HAP-1 (cell line): ENCODE measurements at regions not wholly inside any gene's neighbourhood (a gene's known extent, or its start where the extent isn't known, plus 50 kb on each side); places are given as distances from the start of the nearest gene placed in this dataset.

ENCODE experiments used
- DNase-seq, 2 experiments: peaks; one replicate each; pipeline ENCODE4 v3.0.0-alpha.2; 2016 to 2020; ENCODE audit warnings: low spot score in 2 of 2
- H3K27me3 ChIP-seq: fragments of 250-450 bp; sonication (Bioruptor Pico); 2 replicates; pipeline ENCODE4 v1.5.1; 2020; ENCODE audit warnings: low read depth, mild to moderate bottlenecking, moderate library complexity
- H3K36me3 ChIP-seq: fragments of 250-450 bp; sonication (Bioruptor Pico); replicated peaks from 2 replicates; pipeline ENCODE4 v1.5.1; 2020; ENCODE audit warnings: mild to moderate bottlenecking
- H3K4me1 ChIP-seq: fragments of 250-450 bp; sonication (Bioruptor Pico); 2 replicates; pipeline ENCODE4 v1.5.1; 2020; ENCODE audit warnings: mild to moderate bottlenecking
- H3K4me3 ChIP-seq: fragments of 250-450 bp; sonication (Bioruptor Pico); 2 replicates; pipeline ENCODE4 v1.5.1; 2020; ENCODE audit warnings: mild to moderate bottlenecking, moderate library complexity
- H3K9me3 ChIP-seq: fragments of 250-450 bp; sonication (Bioruptor Pico); 2 replicates; pipeline ENCODE4 v1.5.1; 2020; ENCODE audit warnings: mild to moderate bottlenecking, moderate library complexity
- in situ Hi-C: fragments of 300-500 bp; cut with MboI; formaldehyde crosslinking; loops from 3 replicates; pipeline ENCODE4 v1.14.3; 2020; ENCODE audit warnings: low sequenced_read_pairs, inconsistent platforms, mixed read lengths

DNA sequence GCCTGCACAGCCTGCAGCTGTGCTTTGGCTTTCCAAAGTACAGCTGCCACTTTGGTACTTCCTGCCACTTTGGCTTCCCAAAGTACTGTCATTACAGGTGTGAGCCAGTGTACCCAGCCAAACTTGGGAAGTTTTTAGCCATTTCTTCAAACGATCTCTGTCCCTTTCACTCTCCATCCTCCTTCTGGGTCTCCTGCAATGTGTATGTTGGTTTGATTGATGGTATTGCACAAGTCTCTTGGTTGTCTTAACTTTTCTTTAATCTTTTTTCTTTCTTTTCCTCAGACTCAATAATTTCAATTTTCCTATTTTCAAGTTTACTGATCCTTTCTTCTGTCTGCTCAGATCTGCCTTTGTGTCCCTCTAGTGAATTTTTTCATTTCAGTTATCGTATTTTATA is 99.3 kb upstream of the CFAP20DC start:
- no peaks in the 10 kb centered on the region for H3K36me3 ChIP-seq
- H3K4me1 ChIP-seq: no peaks in the 10 kb centered on the region
- H3K9me3 ChIP-seq: no peaks in the 10 kb centered on the region
- no peak overlapping the region for H3K4me3 ChIP-seq
- no peaks in the 10 kb centered on the region for H3K27me3 ChIP-seq
- in situ Hi-C loops: no loop called here
- no peak for DNase-seq

DNA sequence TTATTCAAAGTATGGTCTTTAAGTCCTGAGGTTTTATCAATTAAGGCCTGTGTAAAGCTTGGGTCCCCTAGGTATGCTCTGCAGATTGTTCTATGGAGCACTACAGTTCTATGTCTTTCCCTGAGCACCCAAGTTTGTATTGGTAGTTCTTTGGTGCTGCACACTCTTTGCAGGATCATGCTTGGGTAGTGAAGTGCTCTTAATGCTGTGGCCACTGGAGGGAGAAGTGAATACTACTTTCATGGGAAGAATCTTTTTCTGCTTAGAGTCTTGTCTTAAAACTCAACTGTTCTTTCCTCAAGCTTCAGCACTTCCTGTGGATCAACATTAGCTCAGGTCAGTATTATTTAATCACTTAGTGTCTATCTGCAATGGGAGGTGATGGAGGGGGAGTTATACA is 93.6 kb upstream of the CFAP20DC start:
- in situ Hi-C loops: no loop called here
- no peaks in the 10 kb centered on the region for H3K4me1 ChIP-seq
- no peaks in the 10 kb centered on the region for H3K27me3 ChIP-seq
- no peaks in the 10 kb centered on the region for H3K36me3 ChIP-seq
- DNase-seq: no peak
- no peaks in the 10 kb centered on the region for H3K9me3 ChIP-seq
- H3K4me3 ChIP-seq: no peak overlapping the region

DNA sequence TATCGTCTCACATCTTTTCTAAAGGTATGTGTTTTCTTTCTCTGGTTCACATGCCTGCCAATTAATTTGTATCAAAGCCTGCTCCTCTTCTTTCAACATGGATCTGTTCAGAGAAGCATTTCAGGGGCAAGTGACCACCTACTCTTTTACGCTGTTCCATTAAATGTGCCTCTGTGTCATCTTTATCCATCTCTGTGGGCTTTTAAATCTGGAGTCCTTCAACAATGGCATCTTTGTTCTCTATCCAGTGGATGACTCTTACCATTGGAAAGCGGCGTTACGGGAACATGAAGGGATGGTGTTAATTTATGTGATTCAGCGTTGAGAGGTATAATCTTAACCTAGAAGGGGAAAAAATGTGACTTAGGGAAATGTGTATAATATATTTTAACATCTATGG is 92.7 kb upstream of the CFAP20DC start:
- Histone ChIP-seq H3K9me3 (no peaks in the 10 kb centered on the region), H3K4me3 (no peak overlapping the region), H3K4me1 (no peaks in the 10 kb centered on the region), H3K27me3 (no peaks in the 10 kb centered on the region), H3K36me3 (no peaks in the 10 kb centered on the region)
- in situ Hi-C loops: no loop called here
- DNase-seq: no peak

DNA sequence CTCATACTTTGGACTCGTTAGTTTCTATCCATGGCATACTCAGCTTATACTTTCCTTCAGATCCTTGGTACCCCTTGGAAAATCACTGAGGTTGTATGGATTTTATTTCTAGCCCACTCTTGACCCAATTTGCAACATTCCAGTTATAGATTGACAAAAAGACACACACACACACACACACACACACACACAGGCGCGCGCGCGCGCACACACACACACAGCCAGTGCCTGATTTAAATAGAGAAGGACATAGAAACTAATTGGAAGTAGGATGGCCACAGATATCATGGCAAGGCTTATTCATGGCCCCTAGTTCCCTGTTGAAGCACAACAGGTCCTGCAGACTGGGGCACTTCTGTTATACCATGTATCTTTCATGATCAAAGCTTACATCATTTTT is 89.1 kb upstream of the CFAP20DC start:
- Histone ChIP-seq H3K27me3 (no peaks in the 10 kb centered on the region), H3K4me1 (no peaks in the 10 kb centered on the region), H3K36me3 (no peaks in the 10 kb centered on the region), H3K4me3 (no peak overlapping the region), H3K9me3 (no peaks in the 10 kb centered on the region)
- in situ Hi-C loops: no loop called here
- DNase-seq: no peak

DNA sequence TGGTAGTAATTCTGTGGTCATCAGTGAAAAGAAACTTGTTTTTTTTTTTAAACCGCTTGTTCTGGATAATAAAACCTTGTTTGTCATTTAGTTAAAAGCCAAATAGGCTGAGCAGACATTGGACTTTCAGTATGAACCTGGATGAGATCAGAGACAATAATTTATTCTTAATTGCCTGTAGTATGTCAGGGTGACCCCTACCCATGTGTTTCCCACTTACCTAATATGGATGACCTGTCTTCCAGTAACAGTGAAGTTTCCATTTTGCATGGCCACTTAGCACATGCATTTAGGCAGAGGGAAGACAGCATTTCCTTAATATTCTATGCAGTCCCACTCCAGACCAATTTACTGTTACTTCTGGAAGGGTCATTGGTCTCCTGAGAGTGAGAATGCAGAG is 87.6 kb upstream of the CFAP20DC start:
- no peaks in the 10 kb centered on the region for H3K36me3 ChIP-seq
- H3K4me1 ChIP-seq: no peaks in the 10 kb centered on the region
- DNase-seq: no peak
- H3K4me3 ChIP-seq: no peak overlapping the region
- no peaks in the 10 kb centered on the region for H3K9me3 ChIP-seq
- in situ Hi-C loops: no loop called here
- H3K27me3 ChIP-seq: no peaks in the 10 kb centered on the region

DNA sequence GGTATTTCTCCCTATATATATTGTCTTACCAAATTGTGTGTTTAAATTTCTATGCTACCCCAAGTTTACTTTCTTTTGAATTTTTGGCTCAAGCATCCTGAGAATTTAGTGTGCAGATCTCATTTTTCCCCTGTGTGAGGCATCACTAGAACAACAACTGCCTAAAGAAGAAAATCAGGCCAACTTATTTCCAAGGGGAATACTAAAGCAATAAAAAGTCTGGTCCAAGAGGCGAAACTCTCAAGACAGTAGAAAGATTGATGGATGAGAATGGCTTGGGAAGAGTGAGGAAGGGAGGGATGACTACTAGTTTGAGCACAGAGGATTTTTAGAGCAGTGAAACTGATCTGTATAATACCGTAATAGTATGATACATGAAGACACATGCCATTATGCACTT is 86.3 kb upstream of the CFAP20DC start:
- in situ Hi-C loops: no loop called here
- no peaks in the 10 kb centered on the region for H3K27me3 ChIP-seq
- no peaks in the 10 kb centered on the region for H3K36me3 ChIP-seq
- H3K9me3 ChIP-seq: no peaks in the 10 kb centered on the region
- H3K4me1 ChIP-seq: no peaks in the 10 kb centered on the region
- no peak for DNase-seq
- no peak overlapping the region for H3K4me3 ChIP-seq

DNA sequence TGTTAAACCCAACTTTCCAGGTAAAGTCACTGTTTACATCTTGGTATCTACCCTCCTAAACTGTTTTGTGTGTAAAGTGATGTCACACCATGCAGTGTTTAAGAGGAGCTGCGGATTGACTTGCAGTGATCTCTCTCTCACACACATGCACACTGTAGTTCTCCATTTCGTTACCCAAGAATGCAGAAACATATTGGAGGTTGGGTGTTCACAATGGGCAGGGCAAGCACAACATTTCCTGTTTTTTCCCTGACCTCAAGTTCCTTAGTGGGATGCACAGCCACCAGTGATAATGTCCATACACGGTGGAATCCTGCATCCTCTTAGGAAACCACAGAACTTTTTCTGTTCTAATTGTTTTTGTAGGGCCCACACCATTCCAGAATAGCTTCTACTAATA is 85.3 kb upstream of the CFAP20DC start:
- no peaks in the 10 kb centered on the region for H3K36me3 ChIP-seq
- in situ Hi-C loops: no loop called here
- H3K4me3 ChIP-seq: no peak overlapping the region
- H3K27me3 ChIP-seq: no peaks in the 10 kb centered on the region
- DNase-seq: no peak
- H3K4me1 ChIP-seq: no peaks in the 10 kb centered on the region
- H3K9me3 ChIP-seq: no peaks in the 10 kb centered on the region

DNA sequence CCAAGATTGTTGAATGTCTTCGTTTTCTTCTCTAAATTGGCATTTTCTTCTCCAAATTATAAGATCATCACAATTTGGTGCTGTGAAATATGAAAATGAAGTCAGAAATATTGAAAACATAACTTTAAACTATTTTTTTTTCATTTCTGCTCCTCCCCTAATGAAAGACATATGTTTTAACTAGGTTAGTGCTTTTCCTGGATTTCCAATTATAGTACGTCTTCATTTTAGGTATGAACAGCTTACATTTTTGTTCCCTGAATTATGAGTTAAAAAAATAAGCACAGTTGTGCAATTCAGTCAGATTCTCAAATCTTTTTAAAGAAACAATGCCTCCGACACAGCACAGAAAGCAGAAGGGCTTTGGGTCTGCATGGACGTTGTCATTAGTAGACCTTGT is 83.5 kb upstream of the CFAP20DC start:
- in situ Hi-C loops: no loop called here
- DNase-seq: no peak

DNA sequence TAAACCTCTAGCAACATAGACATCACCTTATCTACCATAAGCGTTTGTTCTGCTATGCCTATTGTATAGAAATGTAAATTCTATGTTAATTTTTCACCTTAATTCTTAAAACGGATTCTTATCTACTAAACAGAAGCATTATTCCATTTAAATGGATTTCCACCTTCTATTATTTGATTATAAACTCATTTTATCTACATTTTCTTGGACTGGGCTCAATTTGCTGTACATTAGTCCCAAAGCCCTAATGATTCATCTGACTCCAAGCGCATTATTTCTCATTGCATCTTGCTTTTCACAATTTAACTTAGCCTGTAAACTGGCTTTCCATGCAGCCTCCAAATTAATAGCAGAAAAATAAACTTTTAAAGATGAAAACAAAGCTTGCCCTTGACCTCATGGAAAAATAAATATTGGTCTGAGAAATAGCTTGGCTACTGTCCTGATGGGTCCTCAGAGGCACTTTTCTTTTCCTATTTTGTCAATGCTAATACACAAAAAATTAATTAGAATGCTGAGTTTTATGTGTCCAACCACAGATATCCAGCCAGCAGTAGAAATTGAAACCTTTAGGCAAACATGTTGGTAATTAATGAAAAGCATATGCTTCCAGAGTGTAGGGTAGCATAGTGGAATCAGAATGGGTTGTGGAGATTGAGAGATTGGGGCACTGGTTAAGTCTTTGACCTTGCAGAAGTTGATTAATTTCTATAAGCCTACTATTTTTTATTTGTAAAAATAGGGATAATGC is 81.4 kb upstream of the CFAP20DC start:
- no peak overlapping the region for H3K4me3 ChIP-seq
- no peaks in the 10 kb centered on the region for H3K27me3 ChIP-seq
- DNase-seq: no peak
- H3K4me1 ChIP-seq: no peaks in the 10 kb centered on the region
- no peaks in the 10 kb centered on the region for H3K9me3 ChIP-seq
- no peaks in the 10 kb centered on the region for H3K36me3 ChIP-seq
- in situ Hi-C loops: no loop called here

More for the DNA sequence above, 83.5 kb upstream of the CFAP20DC start:
- H3K4me1 ChIP-seq: no peaks in the 10 kb centered on the region
- H3K36me3 ChIP-seq: no peaks in the 10 kb centered on the region
- H3K9me3 ChIP-seq: no peaks in the 10 kb centered on the region
- no peak overlapping the region for H3K4me3 ChIP-seq
- no peaks in the 10 kb centered on the region for H3K27me3 ChIP-seq

DNA sequence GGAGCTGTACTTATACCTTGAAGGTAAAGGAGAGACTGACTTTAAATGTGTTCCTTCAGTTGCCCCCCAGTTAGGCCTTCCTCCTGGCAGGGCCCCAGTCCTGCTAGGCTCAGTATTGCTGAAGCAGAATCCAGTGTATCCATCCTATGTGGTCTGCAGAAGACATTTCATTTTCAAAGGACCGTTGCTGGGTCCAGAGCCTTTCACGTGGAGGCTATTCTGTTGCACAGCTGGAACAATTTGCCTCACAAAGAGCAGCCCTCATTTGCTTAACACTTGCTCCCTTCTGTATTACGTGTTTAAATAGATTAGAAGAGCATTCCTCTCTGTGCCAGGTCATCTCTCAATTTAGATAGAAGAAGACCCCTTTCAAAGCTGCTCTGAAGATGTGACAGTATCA is 78.9 kb upstream of the CFAP20DC start:
- Histone ChIP-seq H3K4me1 (no peaks in the 10 kb centered on the region), H3K27me3 (no peaks in the 10 kb centered on the region), H3K36me3 (no peaks in the 10 kb centered on the region), H3K4me3 (no peak overlapping the region), H3K9me3 (no peaks in the 10 kb centered on the region)
- in situ Hi-C loops: no loop called here
- DNase-seq: peak; percentile 32

DNA sequence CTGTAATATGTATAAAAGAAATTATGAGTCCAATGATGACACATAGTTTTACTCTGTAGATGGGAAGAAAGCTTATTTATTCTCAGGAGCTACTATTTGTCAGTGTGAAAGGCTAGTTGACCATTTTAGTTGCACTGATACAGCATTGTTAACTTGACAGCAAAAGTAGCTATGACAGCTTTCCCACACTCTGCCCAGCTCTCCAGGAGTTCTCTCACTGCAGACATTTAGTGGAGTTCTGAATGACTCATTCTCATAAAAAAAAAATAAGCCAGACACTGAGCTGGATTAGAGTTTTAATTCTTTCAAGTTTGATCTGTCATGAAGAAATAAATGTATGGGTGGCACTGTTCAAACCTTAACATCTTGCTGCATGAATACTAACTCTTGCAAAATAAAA is 77.2 kb upstream of the CFAP20DC start:
- H3K9me3 ChIP-seq: no peaks in the 10 kb centered on the region
- H3K36me3 ChIP-seq: no peaks in the 10 kb centered on the region
- in situ Hi-C loops: no loop called here
- H3K4me1 ChIP-seq: no peaks in the 10 kb centered on the region
- no peak overlapping the region for H3K4me3 ChIP-seq
- H3K27me3 ChIP-seq: no peaks in the 10 kb centered on the region
- no peak for DNase-seq

DNA sequence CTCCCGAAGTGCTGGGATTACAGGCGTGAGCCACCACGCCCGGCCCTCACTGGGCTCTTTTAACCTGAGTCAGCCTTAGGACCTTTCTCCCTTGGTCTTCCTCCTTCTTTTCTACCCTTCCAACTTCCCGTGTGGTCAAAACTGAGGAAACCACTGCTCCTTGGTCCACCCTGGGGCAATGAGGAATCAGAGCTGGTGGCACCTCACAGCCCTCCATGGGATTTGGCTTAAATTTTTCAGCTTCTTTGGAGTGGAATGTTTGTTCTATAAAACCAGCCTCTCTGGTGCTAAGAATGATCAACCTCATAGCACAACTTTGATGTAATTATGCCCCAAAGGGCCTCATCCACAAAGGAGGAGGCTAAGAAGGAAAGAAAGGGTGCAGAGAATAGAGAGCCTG is 76.6 kb upstream of the CFAP20DC start:
- H3K4me3 ChIP-seq: no peak overlapping the region
- no peaks in the 10 kb centered on the region for H3K36me3 ChIP-seq
- in situ Hi-C loops: no loop called here
- H3K9me3 ChIP-seq: no peaks in the 10 kb centered on the region
- no peaks in the 10 kb centered on the region for H3K27me3 ChIP-seq
- no peak for DNase-seq
- no peaks in the 10 kb centered on the region for H3K4me1 ChIP-seq

DNA sequence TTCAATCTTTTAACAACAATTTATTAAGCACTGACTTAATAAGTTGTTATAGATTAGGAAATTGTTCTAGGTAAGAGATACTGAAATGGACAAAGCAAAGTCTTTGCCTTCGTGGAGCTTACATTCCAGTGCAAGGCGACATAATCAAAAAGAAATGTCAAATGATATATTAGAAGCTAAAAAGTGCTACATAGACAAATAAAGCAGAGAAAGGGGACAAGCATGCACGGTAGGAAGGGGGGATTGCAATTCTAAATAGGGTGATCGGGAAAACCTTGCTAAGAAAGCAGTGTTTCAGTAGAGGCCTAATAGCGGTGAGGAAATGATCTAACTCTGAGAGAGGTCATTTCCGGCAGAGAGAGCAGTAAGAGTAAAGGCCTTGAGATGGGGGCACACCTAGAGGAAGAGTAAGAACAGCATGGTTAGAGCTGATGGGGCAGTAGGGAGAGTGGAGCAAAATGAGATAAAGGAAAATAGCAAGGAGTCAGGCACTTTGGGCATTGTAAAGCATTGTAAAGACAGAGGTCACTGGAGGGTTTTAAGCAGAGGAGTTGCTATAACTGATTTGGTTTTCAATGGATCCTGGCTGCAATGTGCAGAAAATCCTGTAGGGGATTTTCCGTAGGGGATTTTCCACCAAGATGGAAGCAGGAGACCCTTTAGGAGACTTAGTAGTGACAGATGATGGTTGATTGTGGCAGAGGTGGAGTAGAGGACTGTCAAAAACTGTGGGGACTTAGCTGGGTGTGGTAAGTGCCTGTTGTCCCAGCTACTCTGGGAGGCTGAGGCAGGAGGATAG is 71.7 kb upstream of the CFAP20DC start:
- Histone ChIP-seq H3K9me3 (no peaks in the 10 kb centered on the region), H3K4me3 (no peak overlapping the region), H3K4me1 (no peaks in the 10 kb centered on the region), H3K27me3 (no peaks in the 10 kb centered on the region), H3K36me3 (no peaks in the 10 kb centered on the region)
- in situ Hi-C loops: no loop called here
- no peak for DNase-seq

DNA sequence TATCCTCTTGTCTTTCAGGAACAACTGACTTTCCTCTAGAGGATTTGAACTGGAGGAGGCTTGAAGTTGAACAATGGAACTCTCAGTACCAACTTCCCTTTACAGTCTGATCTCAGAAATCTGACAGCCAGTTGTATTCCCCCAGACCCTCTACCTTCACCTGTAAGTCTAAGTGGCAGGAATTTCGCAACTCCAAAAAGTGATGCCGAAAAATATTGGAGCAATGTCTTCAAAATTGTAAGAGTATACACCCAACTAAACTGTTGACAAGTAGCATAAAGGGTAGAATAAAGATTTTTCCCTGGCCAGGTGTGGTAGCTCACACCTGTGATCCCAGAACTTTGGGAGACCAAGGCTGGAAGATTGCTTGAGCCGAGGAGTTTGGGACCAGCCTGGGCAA is 69.1 kb upstream of the CFAP20DC start:
- no peaks in the 10 kb centered on the region for H3K27me3 ChIP-seq
- DNase-seq: no peak
- no peaks in the 10 kb centered on the region for H3K36me3 ChIP-seq
- no peaks in the 10 kb centered on the region for H3K4me1 ChIP-seq
- in situ Hi-C loops: no loop called here
- no peaks in the 10 kb centered on the region for H3K9me3 ChIP-seq
- H3K4me3 ChIP-seq: no peak overlapping the region
